ENCODE measurements at regions not wholly inside any gene's neighbourhood (a gene's known extent, or its start where the extent isn't known, plus 50 kb on each side); places are given as distances from the start of the nearest gene placed in this dataset.
"Not testable (repeated sequence)": the region's sequence is repeated elsewhere in the genome, so short reads cannot be mapped to it uniquely, and the experiment has no call there.

- 36 to 38% methylated on average over 1 of the region's 1 CpG for WGBS, 2 donors
- Histone ChIP-seq H3K4me1 (ENCODE audit: control insufficient read depth in 5 of 5, insufficient read depth in 5 of 5, low read length in 5 of 5) (no peaks in the 10 kb centered on the region), H3K27ac (ENCODE audit: low read depth in 1 of 2, low read length in 1 of 2) (no peak overlapping the region), H3K4me3 (no peak overlapping the region), H3K9ac (ENCODE audit: insufficient read depth in 1 of 2, low read length in 2 of 2) (no peak overlapping the region), H3K27me3 (ENCODE audit: control insufficient read depth in 3 of 3, insufficient read depth in 3 of 3, low read length in 2 of 3) (peaks cover 0 to 16% (median 0%) of the 10 kb centered on the region in 3 donors), H3K36me3 (ENCODE audit: control insufficient read depth in 4 of 4, insufficient read depth in 4 of 4, low read length in 4 of 4) (no peaks in the 10 kb centered on the region), H3K9me3 (ENCODE audit: control insufficient read depth in 4 of 4, insufficient read depth in 3 of 4, low read length in 3 of 4) (no peaks in the 10 kb centered on the region)
- DNase-seq, result no peak
- TF ChIP-seq, protein P1, sequence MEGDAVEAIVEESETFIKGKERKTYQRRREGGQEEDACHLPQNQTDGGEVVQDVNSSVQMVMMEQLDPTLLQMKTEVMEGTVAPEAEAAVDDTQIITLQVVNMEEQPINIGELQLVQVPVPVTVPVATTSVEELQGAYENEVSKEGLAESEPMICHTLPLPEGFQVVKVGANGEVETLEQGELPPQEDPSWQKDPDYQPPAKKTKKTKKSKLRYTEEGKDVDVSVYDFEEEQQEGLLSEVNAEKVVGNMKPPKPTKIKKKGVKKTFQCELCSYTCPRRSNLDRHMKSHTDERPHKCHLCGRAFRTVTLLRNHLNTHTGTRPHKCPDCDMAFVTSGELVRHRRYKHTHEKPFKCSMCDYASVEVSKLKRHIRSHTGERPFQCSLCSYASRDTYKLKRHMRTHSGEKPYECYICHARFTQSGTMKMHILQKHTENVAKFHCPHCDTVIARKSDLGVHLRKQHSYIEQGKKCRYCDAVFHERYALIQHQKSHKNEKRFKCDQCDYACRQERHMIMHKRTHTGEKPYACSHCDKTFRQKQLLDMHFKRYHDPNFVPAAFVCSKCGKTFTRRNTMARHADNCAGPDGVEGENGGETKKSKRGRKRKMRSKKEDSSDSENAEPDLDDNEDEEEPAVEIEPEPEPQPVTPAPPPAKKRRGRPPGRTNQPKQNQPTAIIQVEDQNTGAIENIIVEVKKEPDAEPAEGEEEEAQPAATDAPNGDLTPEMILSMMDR (IDR thresholded peaks at IDR 0.05; ENCODE audit: control extremely low read depth, extremely low read depth), result no peak
- ATAC-seq (ENCODE audit: insufficient read depth, low FRiP score), result no peak
These were observed 1235.3 kb upstream of the ADGRL2 start for GRCh38 chr1:80565406-80565805.

DNA sequence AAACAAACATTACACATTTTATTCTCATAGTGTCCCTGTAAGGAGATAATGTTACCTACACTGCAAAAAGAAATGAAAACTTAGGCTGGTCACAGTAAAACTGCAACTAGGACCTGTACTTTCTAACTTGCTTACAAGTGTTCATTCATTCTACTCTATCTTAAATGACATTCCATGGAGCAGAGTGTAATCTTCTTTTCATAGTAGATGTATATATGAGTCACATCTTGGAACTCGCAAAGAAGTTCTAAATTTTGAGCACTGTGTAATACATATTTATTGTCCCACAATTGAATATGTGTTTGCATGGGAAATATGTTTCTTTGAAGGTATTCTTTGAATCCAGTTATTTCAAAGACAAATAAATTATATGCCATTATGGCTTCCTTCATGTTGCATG lies 1258.5 kb upstream of the ADGRL2 start:
- H3K27ac ChIP-seq (ENCODE audit: low read depth in 1 of 2, low read length in 1 of 2), result no peak overlapping the region
- TF ChIP-seq, protein P1 (IDR thresholded peaks at IDR 0.05; ENCODE audit: control extremely low read depth, extremely low read depth), result no peak
- ATAC-seq (ENCODE audit: insufficient read depth, low FRiP score), result no peak
- peaks cover 0 to 4% (median 0%) of the 10 kb centered on the region in 5 donors for H3K4me1 ChIP-seq (ENCODE audit: control insufficient read depth in 5 of 5, insufficient read depth in 5 of 5, low read length in 5 of 5)
- H3K4me3 ChIP-seq, result no peak overlapping the region
- WGBS, 2 donors, result 72 to 84% methylated on average over 1 of the region's 1 CpG
- no peak for DNase-seq
- H3K9ac ChIP-seq (ENCODE audit: insufficient read depth in 1 of 2, low read length in 2 of 2), result no peak overlapping the region
- H3K36me3 ChIP-seq (ENCODE audit: control insufficient read depth in 4 of 4, insufficient read depth in 4 of 4, low read length in 4 of 4), result no peaks in the 10 kb centered on the region
- H3K27me3 ChIP-seq (ENCODE audit: control insufficient read depth in 3 of 3, insufficient read depth in 3 of 3, low read length in 2 of 3), result no peaks in the 10 kb centered on the region
- no peaks in the 10 kb centered on the region for H3K9me3 ChIP-seq (ENCODE audit: control insufficient read depth in 4 of 4, insufficient read depth in 3 of 4, low read length in 3 of 4)

- WGBS, 2 donors, result 71% methylated on average over 1 of the region's 1 CpG
- Histone ChIP-seq H3K4me3 (no peak overlapping the region), H3K27me3 (ENCODE audit: control insufficient read depth in 3 of 3, insufficient read depth in 3 of 3, low read length in 2 of 3) (no peaks in the 10 kb centered on the region), H3K36me3 (ENCODE audit: control insufficient read depth in 4 of 4, insufficient read depth in 4 of 4, low read length in 4 of 4) (no peaks in the 10 kb centered on the region), H3K4me1 (ENCODE audit: control insufficient read depth in 5 of 5, insufficient read depth in 5 of 5, low read length in 5 of 5) (peaks cover 0 to 4% (median 0%) of the 10 kb centered on the region in 5 donors), H3K9ac (ENCODE audit: insufficient read depth in 1 of 2, low read length in 2 of 2) (no peak overlapping the region), H3K9me3 (ENCODE audit: control insufficient read depth in 4 of 4, insufficient read depth in 3 of 4, low read length in 3 of 4) (no peaks in the 10 kb centered on the region), H3K27ac (ENCODE audit: low read depth in 1 of 2, low read length in 1 of 2) (no peak overlapping the region)
- DNase-seq (no peak), ATAC-seq (ENCODE audit: insufficient read depth, low FRiP score) (no peak)
- TF ChIP-seq, protein P1 (IDR thresholded peaks at IDR 0.05; ENCODE audit: control extremely low read depth, extremely low read depth), result no peak
These were observed 1260.1 kb upstream of the ADGRL2 start for GRCh38 chr1:80540596-80540995.

DNA sequence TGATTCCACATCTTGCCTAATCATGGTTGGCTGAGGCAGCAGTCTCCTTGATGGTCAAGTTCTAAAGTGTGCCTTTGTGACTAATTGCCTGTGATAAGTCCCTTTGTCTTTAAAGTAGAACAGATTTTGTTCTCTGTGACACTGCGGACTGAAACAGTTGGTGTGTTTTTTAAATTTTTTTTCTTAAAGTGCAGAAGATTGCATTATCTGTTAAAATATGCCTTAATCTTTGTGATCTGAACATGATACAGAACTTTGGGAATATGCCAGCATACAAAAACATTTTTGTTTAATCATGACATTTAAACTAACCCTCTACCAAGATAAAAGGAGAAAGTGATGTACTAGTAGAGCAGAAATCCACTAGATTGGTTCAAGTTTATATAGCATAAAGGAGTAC lies 1260.6 kb upstream of the ADGRL2 start:
- Histone ChIP-seq H3K9ac (ENCODE audit: insufficient read depth in 1 of 2, low read length in 2 of 2) (no peak overlapping the region), H3K36me3 (ENCODE audit: control insufficient read depth in 4 of 4, insufficient read depth in 4 of 4, low read length in 4 of 4) (no peaks in the 10 kb centered on the region), H3K27me3 (ENCODE audit: control insufficient read depth in 3 of 3, insufficient read depth in 3 of 3, low read length in 2 of 3) (no peaks in the 10 kb centered on the region), H3K27ac (ENCODE audit: low read depth in 1 of 2, low read length in 1 of 2) (no peak overlapping the region), H3K9me3 (ENCODE audit: control insufficient read depth in 4 of 4, insufficient read depth in 3 of 4, low read length in 3 of 4) (no peaks in the 10 kb centered on the region), H3K4me3 (no peak overlapping the region), H3K4me1 (ENCODE audit: control insufficient read depth in 5 of 5, insufficient read depth in 5 of 5, low read length in 5 of 5) (peaks cover 0 to 4% (median 0%) of the 10 kb centered on the region in 5 donors)
- ATAC-seq (ENCODE audit: insufficient read depth, low FRiP score), result no peak
- TF ChIP-seq, protein P1 (IDR thresholded peaks at IDR 0.05; ENCODE audit: control extremely low read depth, extremely low read depth), result no peak
- DNase-seq, result peak in 1 of 3 donors; percentile 5
- WGBS, 2 donors, result 83 to 90% methylated on average over 1 of the region's 1 CpG

DNA sequence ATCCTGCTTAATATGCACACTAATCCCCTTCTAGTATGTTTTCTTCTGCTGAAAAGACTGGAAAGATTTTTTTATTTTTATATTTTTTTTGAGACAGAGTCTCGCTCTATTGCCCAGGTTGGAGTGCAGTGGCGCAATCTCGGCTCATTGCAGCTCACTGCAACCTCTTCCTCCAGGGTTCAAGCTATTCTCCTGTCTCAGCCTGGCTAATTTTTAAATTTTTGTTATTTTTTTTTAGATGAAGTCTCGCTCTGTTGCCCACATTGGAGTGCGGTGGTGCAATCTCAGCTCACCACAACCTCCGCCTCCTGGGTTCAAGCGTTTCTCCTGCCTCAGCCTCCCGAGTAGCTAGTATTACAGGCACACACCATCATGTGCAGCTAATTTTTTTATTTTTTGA lies 1261.4 kb upstream of the ADGRL2 start:
- not testable (repeated sequence) for ATAC-seq (ENCODE audit: insufficient read depth, low FRiP score); DNase-seq; H3K27me3 ChIP-seq (ENCODE audit: control insufficient read depth in 3 of 3, insufficient read depth in 3 of 3, low read length in 2 of 3); H3K36me3 ChIP-seq (ENCODE audit: control insufficient read depth in 4 of 4, insufficient read depth in 4 of 4, low read length in 4 of 4); H3K4me3 ChIP-seq; H3K27ac ChIP-seq (ENCODE audit: low read depth in 1 of 2, low read length in 1 of 2); H3K9ac ChIP-seq (ENCODE audit: insufficient read depth in 1 of 2, low read length in 2 of 2); H3K9me3 ChIP-seq (ENCODE audit: control insufficient read depth in 4 of 4, insufficient read depth in 3 of 4, low read length in 3 of 4)
- peaks cover 0 to 12% (median 0%) of the 10 kb centered on the region in 5 donors for H3K4me1 ChIP-seq (ENCODE audit: control insufficient read depth in 5 of 5, insufficient read depth in 5 of 5, low read length in 5 of 5)
- 95 to 96% methylated on average over 8 of the region's 8 CpGs for WGBS, 2 donors

Data from lung (tissue), 11 donors.